ENCODE measurements at regions not wholly inside any gene's neighbourhood (a gene's known extent, or its start where the extent isn't known, plus 50 kb on each side); places are given as distances from the start of the nearest gene placed in this dataset.
"Not testable (repeated sequence)": the region's sequence is repeated elsewhere in the genome, so short reads cannot be mapped to it uniquely, and the experiment has no call there.

GRCh38 chr10:61257136-61257535 lies 196.0 kb downstream of the TMEM26 start:
- DNase-seq (ENCODE audit: extremely low read depth, low read depth) = no peak
- TF ChIP-seq CTCF (IDR thresholded peaks at IDR 0.05; ENCODE audit: low read depth, low read length) = no peak

- DNase-seq (ENCODE audit: extremely low read depth, low read depth) = not testable (repeated sequence)
Observed at GRCh38 chr10:61252326-61252725, 200.9 kb downstream of the TMEM26 start.

GRCh38 chr10:61251089-61251488 lies 202.1 kb downstream of the TMEM26 start:
- no peak for TF ChIP-seq CTCF (IDR thresholded peaks at IDR 0.05; ENCODE audit: low read depth, low read length)
- no peak for DNase-seq (ENCODE audit: extremely low read depth, low read depth)

GRCh38 chr10:61250131-61250530 lies 203.1 kb downstream of the TMEM26 start:
- DNase-seq (ENCODE audit: extremely low read depth, low read depth) = no peak
- TF ChIP-seq CTCF (IDR thresholded peaks at IDR 0.05; ENCODE audit: low read depth, low read length) = no peak

GRCh38 chr10:61248013-61248412 lies 205.2 kb downstream of the TMEM26 start:
- DNase-seq (ENCODE audit: extremely low read depth, low read depth) = no peak
- TF ChIP-seq CTCF (IDR thresholded peaks at IDR 0.05; ENCODE audit: low read depth, low read length) = no peak

- no peak for DNase-seq (ENCODE audit: extremely low read depth, low read depth)
- no peak for TF ChIP-seq CTCF (IDR thresholded peaks at IDR 0.05; ENCODE audit: low read depth, low read length)
Observed at GRCh38 chr10:61244261-61244775, 208.9 kb downstream of the TMEM26 start.

- no peak for DNase-seq (ENCODE audit: extremely low read depth, low read depth)
- no peak for TF ChIP-seq CTCF (IDR thresholded peaks at IDR 0.05; ENCODE audit: low read depth, low read length)
Observed at GRCh38 chr10:61232780-61233179, 220.4 kb downstream of the TMEM26 start.

- no peak for TF ChIP-seq CTCF (IDR thresholded peaks at IDR 0.05; ENCODE audit: low read depth, low read length)
- no peak for DNase-seq (ENCODE audit: extremely low read depth, low read depth)
Observed at GRCh38 chr10:61225939-61226338, 227.2 kb downstream of the TMEM26 start.
